WTC11 (cell line): ENCODE measurements at regions not wholly inside any gene's neighbourhood (a gene's known extent, or its start where the extent isn't known, plus 50 kb on each side); places are given as distances from the start of the nearest gene placed in this dataset.

Experiments
- CBFB ChIP-seq: sonication (generic); formaldehyde crosslinking; IDR thresholded peaks from 2 replicates; pipeline ENCODE4 v1.8.1; 2022; ENCODE audit warnings: mild to moderate bottlenecking, low read depth, missing genetic modification reagents
- CREB1 ChIP-seq: sonication (generic); formaldehyde crosslinking; IDR thresholded peaks from 2 replicates; pipeline ENCODE4 v1.8.0; 2023; ENCODE audit warnings: mild to moderate bottlenecking, missing genetic modification reagents
- GABPB1 ChIP-seq: sonication (generic); formaldehyde crosslinking; IDR thresholded peaks from 2 replicates; pipeline ENCODE4 v1.8.1; 2023; ENCODE audit warnings: mild to moderate bottlenecking, missing genetic modification reagents
- KAT7 ChIP-seq: sonication (generic); formaldehyde crosslinking; IDR thresholded peaks from 2 replicates; pipeline ENCODE4 v1.8.1; 2023; ENCODE audit warnings: missing genetic modification reagents, mild to moderate bottlenecking, borderline replicate concordance
- OVOL2 ChIP-seq: fragments of 250-450 bp; sonication (Bioruptor Pico); IDR thresholded peaks from 2 replicates; pipeline ENCODE4 v1.9.0; 2021; ENCODE audit warnings: mild to moderate bottlenecking, borderline replicate concordance
- ZNF416 ChIP-seq: fragments of 250-450 bp; sonication (Bioruptor Pico); IDR thresholded peaks from 2 replicates; pipeline ENCODE4 v1.9.0; 2021; ENCODE audit warnings: mild to moderate bottlenecking, inconsistent platforms
- TF ChIP-seq, protein P1 (sequence below): fragments of 200-600 bp; IDR thresholded peaks from 2 replicates; pipeline ENCODE4 v1.8.0; 2022; ENCODE audit warnings: antibody characterized with exemption
- TF ChIP-seq, protein P2 (sequence below): sonication (generic); formaldehyde crosslinking; IDR thresholded peaks from 2 replicates; pipeline ENCODE4 v1.8.0; 2022; ENCODE audit warnings: mild to moderate bottlenecking, missing genetic modification reagents
- TF ChIP-seq, protein P3 (sequence below): sonication (generic); formaldehyde crosslinking; IDR thresholded peaks from 2 replicates; pipeline ENCODE4 v1.8.1; 2023; ENCODE audit warnings: mild to moderate bottlenecking, missing genetic modification reagents, moderate library complexity
- TF ChIP-seq, protein P4 (sequence below): sonication (generic); formaldehyde crosslinking; IDR thresholded peaks from 2 replicates; pipeline ENCODE4 v1.8.0; 2023; ENCODE audit warnings: missing genetic modification reagents, mild to moderate bottlenecking, borderline replicate concordance
- TF ChIP-seq, protein P5 (sequence below): sonication (generic); formaldehyde crosslinking; conservative IDR thresholded peaks from 2 replicates; pipeline ENCODE4 v1.8.1; 2022; ENCODE audit warnings: mild to moderate bottlenecking, missing genetic modification reagents
- TF ChIP-seq, protein P6 (sequence below): sonication (generic); formaldehyde crosslinking; IDR thresholded peaks from 2 replicates; pipeline ENCODE4 v1.8.1; 2022; ENCODE audit warnings: low read depth, missing genetic modification reagents, borderline replicate concordance
- TF ChIP-seq, protein P7 (sequence below): sonication (generic); formaldehyde crosslinking; IDR thresholded peaks from 2 replicates; pipeline ENCODE4 v1.8.0; 2023; ENCODE audit warnings: mild to moderate bottlenecking, missing genetic modification reagents
- TF ChIP-seq, protein P8 (sequence below): sonication (generic); formaldehyde crosslinking; IDR thresholded peaks from 2 replicates; pipeline ENCODE4 v1.8.1; 2023; ENCODE audit warnings: mild to moderate bottlenecking, moderate library complexity, missing genetic modification reagents

DNA sequence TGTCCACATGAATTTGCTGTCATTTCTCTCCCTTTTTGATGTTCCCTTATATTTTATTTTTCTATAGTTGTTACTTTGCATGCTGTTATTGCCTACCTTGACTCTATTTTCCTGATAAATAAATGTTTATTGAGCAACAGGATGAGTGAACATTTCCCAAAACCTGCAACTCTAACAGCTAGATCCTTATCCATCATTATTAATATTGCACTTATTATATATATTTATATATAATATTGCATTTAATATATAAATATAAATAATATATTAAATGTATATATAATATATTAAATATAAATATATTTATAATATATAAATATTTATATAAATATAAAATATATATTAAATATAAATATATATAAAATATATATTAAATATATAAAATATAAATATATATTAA, 436.1 kb upstream of the MMADHC start:
- TF ChIP-seq, protein P1, sequence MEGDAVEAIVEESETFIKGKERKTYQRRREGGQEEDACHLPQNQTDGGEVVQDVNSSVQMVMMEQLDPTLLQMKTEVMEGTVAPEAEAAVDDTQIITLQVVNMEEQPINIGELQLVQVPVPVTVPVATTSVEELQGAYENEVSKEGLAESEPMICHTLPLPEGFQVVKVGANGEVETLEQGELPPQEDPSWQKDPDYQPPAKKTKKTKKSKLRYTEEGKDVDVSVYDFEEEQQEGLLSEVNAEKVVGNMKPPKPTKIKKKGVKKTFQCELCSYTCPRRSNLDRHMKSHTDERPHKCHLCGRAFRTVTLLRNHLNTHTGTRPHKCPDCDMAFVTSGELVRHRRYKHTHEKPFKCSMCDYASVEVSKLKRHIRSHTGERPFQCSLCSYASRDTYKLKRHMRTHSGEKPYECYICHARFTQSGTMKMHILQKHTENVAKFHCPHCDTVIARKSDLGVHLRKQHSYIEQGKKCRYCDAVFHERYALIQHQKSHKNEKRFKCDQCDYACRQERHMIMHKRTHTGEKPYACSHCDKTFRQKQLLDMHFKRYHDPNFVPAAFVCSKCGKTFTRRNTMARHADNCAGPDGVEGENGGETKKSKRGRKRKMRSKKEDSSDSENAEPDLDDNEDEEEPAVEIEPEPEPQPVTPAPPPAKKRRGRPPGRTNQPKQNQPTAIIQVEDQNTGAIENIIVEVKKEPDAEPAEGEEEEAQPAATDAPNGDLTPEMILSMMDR = no peak
- TF ChIP-seq, protein P2, sequence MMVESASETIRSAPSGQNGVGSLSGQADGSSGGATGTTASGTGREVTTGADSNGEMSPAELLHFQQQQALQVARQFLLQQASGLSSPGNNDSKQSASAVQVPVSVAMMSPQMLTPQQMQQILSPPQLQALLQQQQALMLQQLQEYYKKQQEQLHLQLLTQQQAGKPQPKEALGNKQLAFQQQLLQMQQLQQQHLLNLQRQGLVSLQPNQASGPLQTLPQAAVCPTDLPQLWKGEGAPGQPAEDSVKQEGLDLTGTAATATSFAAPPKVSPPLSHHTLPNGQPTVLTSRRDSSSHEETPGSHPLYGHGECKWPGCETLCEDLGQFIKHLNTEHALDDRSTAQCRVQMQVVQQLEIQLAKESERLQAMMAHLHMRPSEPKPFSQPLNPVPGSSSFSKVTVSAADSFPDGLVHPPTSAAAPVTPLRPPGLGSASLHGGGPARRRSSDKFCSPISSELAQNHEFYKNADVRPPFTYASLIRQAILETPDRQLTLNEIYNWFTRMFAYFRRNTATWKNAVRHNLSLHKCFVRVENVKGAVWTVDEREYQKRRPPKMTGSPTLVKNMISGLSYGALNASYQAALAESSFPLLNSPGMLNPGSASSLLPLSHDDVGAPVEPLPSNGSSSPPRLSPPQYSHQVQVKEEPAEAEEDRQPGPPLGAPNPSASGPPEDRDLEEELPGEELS (CRISPR knock-in tag) = no peak
- TF ChIP-seq GABPB1 (CRISPR knock-in tag) (no peak), ZNF416 (CRISPR knock-in tag) (no peak), KAT7 (CRISPR knock-in tag) (no peak), CBFB (no peak), OVOL2 (CRISPR knock-in tag) (no peak), CREB1 (no peak)
- TF ChIP-seq, protein P3, sequence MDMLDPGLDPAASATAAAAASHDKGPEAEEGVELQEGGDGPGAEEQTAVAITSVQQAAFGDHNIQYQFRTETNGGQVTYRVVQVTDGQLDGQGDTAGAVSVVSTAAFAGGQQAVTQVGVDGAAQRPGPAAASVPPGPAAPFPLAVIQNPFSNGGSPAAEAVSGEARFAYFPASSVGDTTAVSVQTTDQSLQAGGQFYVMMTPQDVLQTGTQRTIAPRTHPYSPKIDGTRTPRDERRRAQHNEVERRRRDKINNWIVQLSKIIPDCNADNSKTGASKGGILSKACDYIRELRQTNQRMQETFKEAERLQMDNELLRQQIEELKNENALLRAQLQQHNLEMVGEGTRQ = no peak
- TF ChIP-seq, protein P4, sequence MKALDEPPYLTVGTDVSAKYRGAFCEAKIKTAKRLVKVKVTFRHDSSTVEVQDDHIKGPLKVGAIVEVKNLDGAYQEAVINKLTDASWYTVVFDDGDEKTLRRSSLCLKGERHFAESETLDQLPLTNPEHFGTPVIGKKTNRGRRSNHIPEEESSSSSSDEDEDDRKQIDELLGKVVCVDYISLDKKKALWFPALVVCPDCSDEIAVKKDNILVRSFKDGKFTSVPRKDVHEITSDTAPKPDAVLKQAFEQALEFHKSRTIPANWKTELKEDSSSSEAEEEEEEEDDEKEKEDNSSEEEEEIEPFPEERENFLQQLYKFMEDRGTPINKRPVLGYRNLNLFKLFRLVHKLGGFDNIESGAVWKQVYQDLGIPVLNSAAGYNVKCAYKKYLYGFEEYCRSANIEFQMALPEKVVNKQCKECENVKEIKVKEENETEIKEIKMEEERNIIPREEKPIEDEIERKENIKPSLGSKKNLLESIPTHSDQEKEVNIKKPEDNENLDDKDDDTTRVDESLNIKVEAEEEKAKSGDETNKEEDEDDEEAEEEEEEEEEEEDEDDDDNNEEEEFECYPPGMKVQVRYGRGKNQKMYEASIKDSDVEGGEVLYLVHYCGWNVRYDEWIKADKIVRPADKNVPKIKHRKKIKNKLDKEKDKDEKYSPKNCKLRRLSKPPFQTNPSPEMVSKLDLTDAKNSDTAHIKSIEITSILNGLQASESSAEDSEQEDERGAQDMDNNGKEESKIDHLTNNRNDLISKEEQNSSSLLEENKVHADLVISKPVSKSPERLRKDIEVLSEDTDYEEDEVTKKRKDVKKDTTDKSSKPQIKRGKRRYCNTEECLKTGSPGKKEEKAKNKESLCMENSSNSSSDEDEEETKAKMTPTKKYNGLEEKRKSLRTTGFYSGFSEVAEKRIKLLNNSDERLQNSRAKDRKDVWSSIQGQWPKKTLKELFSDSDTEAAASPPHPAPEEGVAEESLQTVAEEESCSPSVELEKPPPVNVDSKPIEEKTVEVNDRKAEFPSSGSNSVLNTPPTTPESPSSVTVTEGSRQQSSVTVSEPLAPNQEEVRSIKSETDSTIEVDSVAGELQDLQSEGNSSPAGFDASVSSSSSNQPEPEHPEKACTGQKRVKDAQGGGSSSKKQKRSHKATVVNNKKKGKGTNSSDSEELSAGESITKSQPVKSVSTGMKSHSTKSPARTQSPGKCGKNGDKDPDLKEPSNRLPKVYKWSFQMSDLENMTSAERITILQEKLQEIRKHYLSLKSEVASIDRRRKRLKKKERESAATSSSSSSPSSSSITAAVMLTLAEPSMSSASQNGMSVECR (CRISPR knock-in tag) = no peak
- TF ChIP-seq, protein P5, sequence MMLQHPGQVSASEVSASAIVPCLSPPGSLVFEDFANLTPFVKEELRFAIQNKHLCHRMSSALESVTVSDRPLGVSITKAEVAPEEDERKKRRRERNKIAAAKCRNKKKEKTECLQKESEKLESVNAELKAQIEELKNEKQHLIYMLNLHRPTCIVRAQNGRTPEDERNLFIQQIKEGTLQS (CRISPR knock-in tag) = no peak
- TF ChIP-seq, protein P6, sequence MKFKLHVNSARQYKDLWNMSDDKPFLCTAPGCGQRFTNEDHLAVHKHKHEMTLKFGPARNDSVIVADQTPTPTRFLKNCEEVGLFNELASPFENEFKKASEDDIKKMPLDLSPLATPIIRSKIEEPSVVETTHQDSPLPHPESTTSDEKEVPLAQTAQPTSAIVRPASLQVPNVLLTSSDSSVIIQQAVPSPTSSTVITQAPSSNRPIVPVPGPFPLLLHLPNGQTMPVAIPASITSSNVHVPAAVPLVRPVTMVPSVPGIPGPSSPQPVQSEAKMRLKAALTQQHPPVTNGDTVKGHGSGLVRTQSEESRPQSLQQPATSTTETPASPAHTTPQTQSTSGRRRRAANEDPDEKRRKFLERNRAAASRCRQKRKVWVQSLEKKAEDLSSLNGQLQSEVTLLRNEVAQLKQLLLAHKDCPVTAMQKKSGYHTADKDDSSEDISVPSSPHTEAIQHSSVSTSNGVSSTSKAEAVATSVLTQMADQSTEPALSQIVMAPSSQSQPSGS (CRISPR knock-in tag) = no peak
- TF ChIP-seq, protein P7, sequence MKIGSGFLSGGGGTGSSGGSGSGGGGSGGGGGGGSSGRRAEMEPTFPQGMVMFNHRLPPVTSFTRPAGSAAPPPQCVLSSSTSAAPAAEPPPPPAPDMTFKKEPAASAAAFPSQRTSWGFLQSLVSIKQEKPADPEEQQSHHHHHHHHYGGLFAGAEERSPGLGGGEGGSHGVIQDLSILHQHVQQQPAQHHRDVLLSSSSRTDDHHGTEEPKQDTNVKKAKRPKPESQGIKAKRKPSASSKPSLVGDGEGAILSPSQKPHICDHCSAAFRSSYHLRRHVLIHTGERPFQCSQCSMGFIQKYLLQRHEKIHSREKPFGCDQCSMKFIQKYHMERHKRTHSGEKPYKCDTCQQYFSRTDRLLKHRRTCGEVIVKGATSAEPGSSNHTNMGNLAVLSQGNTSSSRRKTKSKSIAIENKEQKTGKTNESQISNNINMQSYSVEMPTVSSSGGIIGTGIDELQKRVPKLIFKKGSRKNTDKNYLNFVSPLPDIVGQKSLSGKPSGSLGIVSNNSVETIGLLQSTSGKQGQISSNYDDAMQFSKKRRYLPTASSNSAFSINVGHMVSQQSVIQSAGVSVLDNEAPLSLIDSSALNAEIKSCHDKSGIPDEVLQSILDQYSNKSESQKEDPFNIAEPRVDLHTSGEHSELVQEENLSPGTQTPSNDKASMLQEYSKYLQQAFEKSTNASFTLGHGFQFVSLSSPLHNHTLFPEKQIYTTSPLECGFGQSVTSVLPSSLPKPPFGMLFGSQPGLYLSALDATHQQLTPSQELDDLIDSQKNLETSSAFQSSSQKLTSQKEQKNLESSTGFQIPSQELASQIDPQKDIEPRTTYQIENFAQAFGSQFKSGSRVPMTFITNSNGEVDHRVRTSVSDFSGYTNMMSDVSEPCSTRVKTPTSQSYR (CRISPR knock-in tag) = no peak
- TF ChIP-seq, protein P8, sequence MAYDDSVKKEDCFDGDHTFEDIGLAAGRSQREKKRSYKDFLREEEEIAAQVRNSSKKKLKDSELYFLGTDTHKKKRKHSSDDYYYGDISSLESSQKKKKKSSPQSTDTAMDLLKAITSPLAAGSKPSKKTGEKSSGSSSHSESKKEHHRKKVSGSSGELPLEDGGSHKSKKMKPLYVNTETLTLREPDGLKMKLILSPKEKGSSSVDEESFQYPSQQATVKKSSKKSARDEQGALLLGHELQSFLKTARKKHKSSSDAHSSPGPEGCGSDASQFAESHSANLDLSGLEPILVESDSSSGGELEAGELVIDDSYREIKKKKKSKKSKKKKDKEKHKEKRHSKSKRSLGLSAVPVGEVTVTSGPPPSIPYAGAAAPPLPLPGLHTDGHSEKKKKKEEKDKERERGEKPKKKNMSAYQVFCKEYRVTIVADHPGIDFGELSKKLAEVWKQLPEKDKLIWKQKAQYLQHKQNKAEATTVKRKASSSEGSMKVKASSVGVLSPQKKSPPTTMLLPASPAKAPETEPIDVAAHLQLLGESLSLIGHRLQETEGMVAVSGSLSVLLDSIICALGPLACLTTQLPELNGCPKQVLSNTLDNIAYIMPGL (CRISPR knock-in tag) = no peak
